HEK293 (cell line): ENCODE measurements at regions not wholly inside any gene's neighbourhood (a gene's known extent, or its start where the extent isn't known, plus 50 kb on each side); places are given as distances from the start of the nearest gene placed in this dataset.
A peak's percentile ranks its signal among the peaks of the same experiment; 100 is the strongest.

ENCODE experiments used
- CTCF ChIA-PET: fragments of 350-600 bp; formaldehyde crosslinking; extraction: SDS; loops from one replicate; lab custom pipeline; 2021; ENCODE audit warnings: antibody characterized with exemption; lab: Yijun Ruan, JAX
- POLR2A ChIA-PET: fragments of 300-600 bp; formaldehyde crosslinking; extraction: SDS; loops from one replicate; lab custom pipeline; 2020; ENCODE audit warnings: antibody characterized with exemption, inconsistent platforms; lab: Yijun Ruan, JAX
- H3K27ac ChIP-seq: fragments of 200-500 bp; sonication (Bioruptor generic); 2 replicates; pipeline ENCODE4 v1.5.1; 2014; ENCODE audit warnings: low read depth, low read length, control low read depth, inconsistent platforms; ENCODE audit errors: extremely low read depth
- H3K36me3 ChIP-seq, 2 experiments: fragments of 200-500 bp in 1 of 2; sonication (Bioruptor generic) in 1 of 2; 1 replicate in 1 of 2; 2 replicates in 1 of 2; pipeline ENCODE4 v1.5.1; 2014 to 2017; ENCODE audit warnings: inconsistent platforms in 2 of 2, low read length in 2 of 2; ENCODE audit not compliant: control insufficient read depth in 2 of 2, insufficient read depth in 1 of 2
- H3K4me1 ChIP-seq: fragments of 200-500 bp; sonication (Bioruptor generic); 2 replicates; pipeline ENCODE4 v1.5.1; 2014; ENCODE audit warnings: mild to moderate bottlenecking, low read length, inconsistent platforms; ENCODE audit not compliant: control insufficient read depth, insufficient read depth
- H3K4me3 ChIP-seq: 2 replicates; pipeline ENCODE4 v1.5.1; 2011; ENCODE audit warnings: low read depth, mild to moderate bottlenecking, control low read depth, low read length, moderate library complexity
- H3K9me3 ChIP-seq: fragments of 200-500 bp; sonication (Bioruptor generic); 2 replicates; pipeline ENCODE4 v1.5.1; 2014; ENCODE audit warnings: low read depth, low read length, inconsistent platforms; ENCODE audit not compliant: control insufficient read depth, insufficient read depth
- ATF2 ChIP-seq: fragments of 450-650 bp; formaldehyde crosslinking; IDR thresholded peaks from 2 replicates; pipeline ENCODE4 v1.5.1; 2016; ENCODE audit warnings: missing biosample characterization, missing genetic modification characterization, low read depth
- GLIS2 ChIP-seq: fragments of 450-650 bp; formaldehyde crosslinking; IDR thresholded peaks from 2 replicates; pipeline ENCODE4 v1.5.1; 2016; ENCODE audit warnings: missing biosample characterization, missing genetic modification characterization
- IKZF3 ChIP-seq: fragments of 450-650 bp; IDR thresholded peaks from 2 replicates; pipeline ENCODE4 v1.5.0; 2018; ENCODE audit warnings: missing biosample characterization, mild to moderate bottlenecking, missing genetic modification characterization, moderate library complexity
- MZF1 ChIP-seq: fragments of 450-650 bp; formaldehyde crosslinking; IDR thresholded peaks from 2 replicates; pipeline ENCODE4 v1.5.1; 2017; ENCODE audit warnings: missing biosample characterization, missing genetic modification characterization, borderline replicate concordance
- OVOL3 ChIP-seq: fragments of 450-650 bp; formaldehyde crosslinking; IDR thresholded peaks from 2 replicates; pipeline ENCODE4 v1.5.1; 2016; ENCODE audit warnings: missing biosample characterization, missing genetic modification characterization
- PRDM1 ChIP-seq: fragments of 450-650 bp; formaldehyde crosslinking; IDR thresholded peaks from 2 replicates; pipeline ENCODE4; 2016; ENCODE audit warnings: missing biosample characterization, missing genetic modification characterization
- PRDM10 ChIP-seq: fragments of 450-650 bp; formaldehyde crosslinking; IDR thresholded peaks from 2 replicates; pipeline ENCODE4 v1.5.1; 2016; ENCODE audit warnings: missing biosample characterization, missing genetic modification characterization
- TSHZ1 ChIP-seq: fragments of 450-650 bp; formaldehyde crosslinking; IDR thresholded peaks from 2 replicates; pipeline ENCODE4 v1.5.1; 2016; ENCODE audit warnings: missing biosample characterization, missing genetic modification characterization, borderline replicate concordance
- ZBTB20 ChIP-seq: fragments of 450-650 bp; formaldehyde crosslinking; IDR thresholded peaks from 2 replicates; pipeline ENCODE4 v1.5.1; 2016; ENCODE audit warnings: missing biosample characterization, missing genetic modification characterization
- ZBTB48 ChIP-seq: fragments of 450-650 bp; formaldehyde crosslinking; IDR thresholded peaks from 2 replicates; pipeline ENCODE4 v1.5.1; 2016; ENCODE audit warnings: missing biosample characterization, missing genetic modification characterization
- ZEB2 ChIP-seq: fragments of 450-650 bp; formaldehyde crosslinking; IDR thresholded peaks from 2 replicates; pipeline ENCODE4 v1.5.1; 2016; ENCODE audit warnings: missing biosample characterization, missing genetic modification characterization
- ZFHX2 ChIP-seq: fragments of 450-650 bp; formaldehyde crosslinking; conservative IDR thresholded peaks from 2 replicates; pipeline ENCODE4 v1.5.1; 2016; ENCODE audit warnings: missing biosample characterization, missing genetic modification characterization
- ZFP37 ChIP-seq: fragments of 450-650 bp; formaldehyde crosslinking; IDR thresholded peaks from 2 replicates; pipeline ENCODE4 v1.5.1; 2016; ENCODE audit warnings: missing biosample characterization, missing genetic modification characterization
- ZNF10 ChIP-seq: fragments of 450-650 bp; formaldehyde crosslinking; IDR thresholded peaks from 2 replicates; pipeline ENCODE4 v1.5.1; 2017; ENCODE audit warnings: missing biosample characterization, missing genetic modification characterization
- ZNF184 ChIP-seq: fragments of 450-650 bp; IDR thresholded peaks from 2 replicates; pipeline ENCODE4 v1.5.1; 2018; ENCODE audit warnings: missing biosample characterization, mild to moderate bottlenecking, missing genetic modification characterization
- ZNF211 ChIP-seq: fragments of 450-650 bp; formaldehyde crosslinking; IDR thresholded peaks from 2 replicates; pipeline ENCODE4 v1.5.1; 2016; ENCODE audit warnings: low read depth, missing biosample characterization, missing genetic modification characterization
- ZNF221 ChIP-seq: fragments of 450-650 bp; formaldehyde crosslinking; IDR thresholded peaks from 2 replicates; pipeline ENCODE4 v1.5.1; 2017; ENCODE audit warnings: missing biosample characterization, missing genetic modification characterization, borderline replicate concordance
- ZNF350 ChIP-seq: fragments of 450-650 bp; formaldehyde crosslinking; IDR thresholded peaks from 2 replicates; pipeline ENCODE4 v1.5.0; 2017; ENCODE audit warnings: missing biosample characterization, mild to moderate bottlenecking, missing genetic modification characterization
- ZNF362 ChIP-seq: fragments of 450-650 bp; formaldehyde crosslinking; IDR thresholded peaks from 2 replicates; pipeline ENCODE4 v1.5.1; 2016; ENCODE audit warnings: missing biosample characterization, missing genetic modification characterization
- ZNF366 ChIP-seq: fragments of 450-650 bp; formaldehyde crosslinking; conservative IDR thresholded peaks from 2 replicates; pipeline ENCODE4 v1.5.1; 2016; ENCODE audit warnings: missing biosample characterization, missing genetic modification characterization
- ZNF623 ChIP-seq: fragments of 450-650 bp; formaldehyde crosslinking; IDR thresholded peaks from 2 replicates; pipeline ENCODE4 v1.5.1; 2016; ENCODE audit warnings: missing biosample characterization, missing genetic modification characterization
- ZNF664 ChIP-seq: fragments of 450-650 bp; formaldehyde crosslinking; IDR thresholded peaks from 2 replicates; pipeline ENCODE4 v1.5.1; 2016; ENCODE audit warnings: missing biosample characterization, missing genetic modification characterization
- ZNF677 ChIP-seq: fragments of 450-650 bp; IDR thresholded peaks from 2 replicates; pipeline ENCODE4 v1.5.0; 2018; ENCODE audit warnings: missing biosample characterization, mild to moderate bottlenecking, missing genetic modification characterization, moderate library complexity
- ZNF768 ChIP-seq: fragments of 450-650 bp; formaldehyde crosslinking; IDR thresholded peaks from 2 replicates; pipeline ENCODE4 v1.5.1; 2018; ENCODE audit warnings: missing biosample characterization, mild to moderate bottlenecking, missing genetic modification characterization
- ZNF777 ChIP-seq: fragments of 450-650 bp; formaldehyde crosslinking; IDR thresholded peaks from 2 replicates; pipeline ENCODE4 v1.5.1; 2017; ENCODE audit warnings: missing biosample characterization, missing genetic modification characterization, borderline replicate concordance
- ZNF792 ChIP-seq: fragments of 450-650 bp; formaldehyde crosslinking; IDR thresholded peaks from 2 replicates; pipeline ENCODE4 v1.5.1; 2016; ENCODE audit warnings: missing biosample characterization, missing genetic modification characterization
- TF ChIP-seq, protein P1 (sequence below): sonication (generic); formaldehyde crosslinking; IDR thresholded peaks from 2 replicates; pipeline ENCODE4 v1.8.1; 2022; ENCODE audit warnings: mild to moderate bottlenecking, moderate library complexity, missing genetic modification reagents

GRCh38 chr6:26295691-26296555 lies 69.1 kb upstream of the BTN3A2 start:
- POLR2A ChIA-PET = interaction anchor here (0.6 kb wide), 1 partner anchor 110 kb away, joined by 3 read pairs; no protein-coding TSS in a partner anchor
- CTCF ChIA-PET = interaction anchor here (0.6 to 0.7 kb wide), 2 partner anchors 73 to 233 kb away, joined by 3 to 4 read pairs; no protein-coding TSS in a partner anchor
- Histone ChIP-seq H3K4me3 (no peak overlapping the region), H3K27ac (no peak overlapping the region), H3K9me3 (no peaks in the 10 kb centered on the region), H3K4me1 (no peaks in the 10 kb centered on the region), H3K36me3 (no peaks in the 10 kb centered on the region)
- TF ChIP-seq PRDM1 (0 out of 2 replicates have a peak, but pooled peaks have one; percentile 26), ZNF777 (tag by site-specific recombination) (no peak), ZNF792 (0 out of 2 replicates have a peak, but pooled peaks have one; percentile 14), ZEB2 (tag by site-specific recombination) (0 out of 2 replicates have a peak, but pooled peaks have one; percentile 41), ZBTB48 (no peak), ZNF677 (tag by site-specific recombination) (no peak), ZNF664 (tag by site-specific recombination) (no peak), ZNF623 (tag by site-specific recombination) (no peak), ZFHX2 (tag by site-specific recombination) (no peak), ZBTB20 (tag by site-specific recombination) (no peak), TSHZ1 (tag by site-specific recombination) (no peak), ZNF10 (tag by site-specific recombination) (no peak), GLIS2 (no peak), MZF1 (tag by site-specific recombination) (no peak), IKZF3 (no peak), ZNF211 (tag by site-specific recombination) (no peak), ZNF768 (tag by site-specific recombination) (no peak), OVOL3 (tag by site-specific recombination) (no peak), ZNF350 (tag by site-specific recombination) (no peak), ZNF362 (tag by site-specific recombination) (no peak), ZNF366 (tag by site-specific recombination) (peak; percentile 47; the same call in 1 of the 2 replicates), ZFP37 (0 out of 2 replicates have a peak, but pooled peaks have one; percentile 46), ATF2 (tag by site-specific recombination) (no peak), ZNF221 (tag by site-specific recombination) (no peak), PRDM10 (tag by site-specific recombination) (no peak), ZNF184 (tag by site-specific recombination) (no peak)
- TF ChIP-seq, protein P1, sequence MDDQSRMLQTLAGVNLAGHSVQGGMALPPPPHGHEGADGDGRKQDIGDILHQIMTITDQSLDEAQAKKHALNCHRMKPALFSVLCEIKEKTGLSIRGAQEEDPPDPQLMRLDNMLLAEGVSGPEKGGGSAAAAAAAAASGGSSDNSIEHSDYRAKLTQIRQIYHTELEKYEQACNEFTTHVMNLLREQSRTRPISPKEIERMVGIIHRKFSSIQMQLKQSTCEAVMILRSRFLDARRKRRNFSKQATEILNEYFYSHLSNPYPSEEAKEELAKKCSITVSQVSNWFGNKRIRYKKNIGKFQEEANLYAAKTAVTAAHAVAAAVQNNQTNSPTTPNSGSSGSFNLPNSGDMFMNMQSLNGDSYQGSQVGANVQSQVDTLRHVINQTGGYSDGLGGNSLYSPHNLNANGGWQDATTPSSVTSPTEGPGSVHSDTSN (CRISPR knock-in tag) = no peak
